GM12874 (cell line): ENCODE measurements at regions not wholly inside any gene's neighbourhood (a gene's known extent, or its start where the extent isn't known, plus 50 kb on each side); places are given as distances from the start of the nearest gene placed in this dataset.

Source experiments
- TF ChIP-seq, protein P1 (sequence below): IDR thresholded peaks from 2 replicates; pipeline ENCODE4 v1.5.1; 2011; ENCODE audit warnings: low read depth, mild to moderate bottlenecking, control low read depth, low read length, moderate library complexity; ENCODE audit not compliant: insufficient read depth

DNA sequence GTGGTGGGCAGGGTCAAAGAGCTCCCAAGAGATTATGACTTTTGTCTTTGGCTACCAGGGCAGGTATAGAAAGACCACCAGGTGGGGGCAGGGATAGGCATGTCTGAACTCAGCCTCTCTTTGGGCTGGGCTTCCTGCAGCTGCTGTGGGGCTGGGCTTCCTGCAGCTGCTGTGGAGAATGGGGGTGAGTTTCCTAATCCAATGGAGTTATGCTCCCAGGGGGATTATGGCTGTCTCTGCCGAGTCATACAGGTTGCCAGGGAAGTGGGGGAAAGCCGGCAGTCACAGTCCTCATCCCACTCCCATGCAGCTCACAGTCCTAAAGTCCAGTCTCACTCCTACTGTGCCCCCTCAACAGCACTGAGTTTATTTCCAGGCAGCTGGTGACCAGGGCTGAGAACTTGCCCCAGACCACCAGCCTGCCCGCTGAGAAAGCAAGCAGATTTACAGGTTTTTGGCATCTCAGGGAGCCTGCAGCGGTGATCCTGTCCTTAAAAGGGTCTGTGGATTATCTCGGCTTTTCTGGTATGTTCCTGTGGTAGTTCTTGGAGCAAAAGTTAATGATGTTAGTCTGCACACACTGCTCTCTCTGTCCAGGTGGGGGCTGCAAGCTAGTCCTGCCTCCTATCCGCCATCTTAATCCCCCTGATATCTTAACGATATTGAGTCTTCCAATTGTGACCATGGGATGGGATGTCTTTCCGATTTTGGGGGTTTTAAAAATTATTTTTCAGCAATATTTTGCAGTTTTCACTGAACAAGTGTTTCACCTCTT, 133.4 kb downstream of the RTL9 start:
- TF ChIP-seq, protein P1, sequence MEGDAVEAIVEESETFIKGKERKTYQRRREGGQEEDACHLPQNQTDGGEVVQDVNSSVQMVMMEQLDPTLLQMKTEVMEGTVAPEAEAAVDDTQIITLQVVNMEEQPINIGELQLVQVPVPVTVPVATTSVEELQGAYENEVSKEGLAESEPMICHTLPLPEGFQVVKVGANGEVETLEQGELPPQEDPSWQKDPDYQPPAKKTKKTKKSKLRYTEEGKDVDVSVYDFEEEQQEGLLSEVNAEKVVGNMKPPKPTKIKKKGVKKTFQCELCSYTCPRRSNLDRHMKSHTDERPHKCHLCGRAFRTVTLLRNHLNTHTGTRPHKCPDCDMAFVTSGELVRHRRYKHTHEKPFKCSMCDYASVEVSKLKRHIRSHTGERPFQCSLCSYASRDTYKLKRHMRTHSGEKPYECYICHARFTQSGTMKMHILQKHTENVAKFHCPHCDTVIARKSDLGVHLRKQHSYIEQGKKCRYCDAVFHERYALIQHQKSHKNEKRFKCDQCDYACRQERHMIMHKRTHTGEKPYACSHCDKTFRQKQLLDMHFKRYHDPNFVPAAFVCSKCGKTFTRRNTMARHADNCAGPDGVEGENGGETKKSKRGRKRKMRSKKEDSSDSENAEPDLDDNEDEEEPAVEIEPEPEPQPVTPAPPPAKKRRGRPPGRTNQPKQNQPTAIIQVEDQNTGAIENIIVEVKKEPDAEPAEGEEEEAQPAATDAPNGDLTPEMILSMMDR, result no peak

DNA sequence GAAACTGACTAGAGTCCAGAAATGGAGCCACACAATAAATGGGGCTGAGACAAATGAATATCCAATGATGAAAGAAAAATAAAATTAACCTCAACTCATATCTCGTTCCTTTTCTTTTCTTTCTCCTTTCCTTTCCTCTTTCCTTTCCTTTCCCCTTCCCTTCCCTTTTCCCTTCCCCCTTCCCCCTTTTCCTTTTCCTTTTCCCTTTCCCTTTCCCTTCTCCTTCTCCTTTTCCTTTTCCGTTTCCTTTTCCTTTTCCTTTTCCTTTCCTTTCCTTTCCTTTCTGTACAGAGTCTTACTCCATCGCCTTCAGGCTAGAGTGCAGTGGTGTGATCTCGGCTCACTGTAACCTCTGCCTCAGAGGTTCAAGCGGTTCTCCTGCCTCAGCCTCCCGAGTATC, 146.3 kb downstream of the RTL9 start:
- TF ChIP-seq, protein P1, result no peak

- TF ChIP-seq, protein P1, result no peak
Observed at GRCh38 chrX:110509755-110510532, 151.3 kb downstream of the RTL9 start.

- TF ChIP-seq, protein P1, result no peak
Observed at GRCh38 chrX:110511238-110511637, 152.6 kb downstream of the RTL9 start.

DNA sequence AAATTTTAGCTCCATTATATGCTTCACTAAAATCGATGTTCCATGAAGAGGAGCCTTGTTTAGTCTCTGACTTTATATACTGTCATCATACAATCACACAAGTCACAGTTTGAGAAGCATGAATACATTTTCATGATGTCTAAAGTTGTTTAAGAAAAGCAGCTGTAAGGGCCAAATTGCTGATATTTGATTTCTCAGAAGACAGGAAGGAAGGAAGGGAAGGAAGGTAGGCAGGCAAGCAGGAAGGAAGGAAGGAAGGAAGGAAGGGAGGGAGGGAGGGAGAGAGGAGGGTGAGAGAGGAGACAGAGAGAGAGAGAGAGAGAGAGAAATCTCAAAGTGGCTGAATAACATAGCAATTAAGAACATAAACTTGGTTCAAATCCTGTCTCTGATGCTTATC, 153.7 kb downstream of the RTL9 start:
- TF ChIP-seq, protein P1, result no peak

DNA sequence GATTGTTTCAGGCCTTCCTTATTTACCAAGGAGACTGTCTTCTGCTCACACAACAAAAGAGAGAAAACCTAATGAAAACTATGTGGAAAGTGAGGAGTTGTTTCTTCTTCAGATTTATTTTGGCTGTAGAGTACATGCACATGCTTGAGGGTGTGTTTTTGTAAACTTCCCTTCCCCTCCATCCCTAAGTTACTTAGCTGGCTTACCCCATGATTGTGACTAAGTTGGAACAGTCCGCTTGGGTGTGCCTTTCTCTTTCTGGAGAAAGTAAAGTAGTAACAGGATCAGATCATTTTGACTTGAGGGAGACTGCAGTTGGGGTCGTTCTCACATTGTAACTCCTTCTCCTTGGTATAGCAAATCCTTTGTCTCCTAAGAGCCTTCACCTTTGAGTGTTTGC, 155.9 kb downstream of the RTL9 start:
- TF ChIP-seq, protein P1, result no peak

- TF ChIP-seq, protein P1, result no peak
Observed at GRCh38 chrX:110519501-110519900, 160.9 kb downstream of the RTL9 start.
